ENCODE measurements at regions not wholly inside any gene's neighbourhood (a gene's known extent, or its start where the extent isn't known, plus 50 kb on each side); places are given as distances from the start of the nearest gene placed in this dataset.

- no peak for FAIRE-seq
- no peak for DNase-seq (ENCODE audit: low read depth)
- Histone ChIP-seq H3K27me3 (ENCODE audit: control insufficient read depth, insufficient read depth, low read length) (no peaks in the 10 kb centered on the region), H3K36me3 (ENCODE audit: control insufficient read depth, insufficient read depth, low read length) (no peaks in the 10 kb centered on the region), H3K4me3 (ENCODE audit: low read depth, low read length) (no peak overlapping the region)
- TF ChIP-seq CTCF (IDR thresholded peaks at IDR 0.05; ENCODE audit: insufficient read depth, low read length, severe bottlenecking), result no peak
These were observed 56.6 kb upstream of the NKX2-2 start for GRCh38 chr20:21570285-21570992.

- H3K27me3 ChIP-seq (ENCODE audit: control insufficient read depth, insufficient read depth, low read length), result no peaks in the 10 kb centered on the region
- H3K4me3 ChIP-seq (ENCODE audit: low read depth, low read length), result no peak overlapping the region
- DNase-seq (ENCODE audit: low read depth) (no peak), FAIRE-seq (no peak)
- H3K36me3 ChIP-seq (ENCODE audit: control insufficient read depth, insufficient read depth, low read length), result no peaks in the 10 kb centered on the region
- TF ChIP-seq CTCF (IDR thresholded peaks at IDR 0.05; ENCODE audit: insufficient read depth, low read length, severe bottlenecking), result no peak
These were observed 55.7 kb upstream of the NKX2-2 start for GRCh38 chr20:21569586-21569985.

- no peak overlapping the region for H3K4me3 ChIP-seq (ENCODE audit: low read depth, low read length)
- FAIRE-seq (no peak), DNase-seq (ENCODE audit: low read depth) (no peak)
- no peaks in the 10 kb centered on the region for H3K27me3 ChIP-seq (ENCODE audit: control insufficient read depth, insufficient read depth, low read length)
- H3K36me3 ChIP-seq (ENCODE audit: control insufficient read depth, insufficient read depth, low read length), result no peaks in the 10 kb centered on the region
- TF ChIP-seq CTCF (IDR thresholded peaks at IDR 0.05; ENCODE audit: insufficient read depth, low read length, severe bottlenecking), result no peak
These were observed 50.4 kb upstream of the NKX2-2 start for GRCh38 chr20:21564127-21564773.
